GM12891 (cell line): ENCODE measurements at regions not wholly inside any gene's neighbourhood (a gene's known extent, or its start where the extent isn't known, plus 50 kb on each side); places are given as distances from the start of the nearest gene placed in this dataset.

Experiments used
- DNase-seq: peaks from one replicate; pipeline ENCODE4 v3.0.0; 2011; ENCODE audit warnings: low spot score; ENCODE audit not compliant: insufficient read length
- FAIRE-seq: peaks from 2 replicates; lab custom pipeline; 2011; peaks lifted over from hg19 to GRCh38; lab: Jason Lieb, UNC
- PAX5 ChIP-seq: IDR thresholded peaks from 2 replicates; pipeline ENCODE4 v1.6.1; 2011; ENCODE audit warnings: low read length, moderate library complexity, mild to moderate bottlenecking; ENCODE audit not compliant: insufficient read depth, severe bottlenecking
- POLR2A ChIP-seq: IDR thresholded peaks from 2 replicates; pipeline ENCODE4 v1.6.1; 2011; ENCODE audit warnings: low read depth, low read length, control low read depth
- POLR2AphosphoS5 ChIP-seq: IDR thresholded peaks from 2 replicates; pipeline ENCODE4 v1.6.1; 2011; ENCODE audit warnings: low read depth, low read length, control low read depth
- POU2F2 ChIP-seq: IDR thresholded peaks from 2 replicates; pipeline ENCODE4 v1.6.1; 2011; ENCODE audit warnings: low read depth, mild to moderate bottlenecking, control low read depth, low read length, moderate library complexity
- SPI1 ChIP-seq: IDR thresholded peaks from 2 replicates; pipeline ENCODE4 v1.6.1; 2011; ENCODE audit warnings: low read depth, low read length, control low read depth
- TAF1 ChIP-seq: IDR thresholded peaks from 2 replicates; pipeline ENCODE4 v1.6.1; 2011; ENCODE audit warnings: low read depth, low read length, control low read depth

DNA sequence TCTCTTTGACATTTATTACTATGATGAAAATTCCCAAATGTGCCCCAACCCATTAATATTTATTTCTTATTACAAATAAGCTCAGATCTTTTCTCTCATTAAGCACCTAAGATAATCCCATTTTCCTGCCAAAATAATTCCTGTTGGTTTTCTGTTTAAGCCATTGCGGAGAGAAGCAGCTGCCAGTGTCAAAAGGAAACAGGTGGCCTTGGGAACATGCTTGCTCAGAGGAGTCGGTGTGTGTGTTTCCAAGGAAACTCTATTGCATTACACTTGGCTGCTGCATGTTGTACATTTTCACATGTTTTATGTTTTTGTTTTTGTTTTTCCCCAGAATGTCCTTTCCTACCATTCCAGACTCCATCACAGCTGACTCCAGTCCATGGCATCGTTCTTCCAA is 56.4 kb downstream of the CD24 start:
- no peak for TF ChIP-seq PAX5
- TF ChIP-seq POLR2A: no peak
- no peak for TF ChIP-seq SPI1
- TF ChIP-seq POU2F2: no peak
- no peak for TF ChIP-seq TAF1
- TF ChIP-seq POLR2AphosphoS5: no peak
- FAIRE-seq (no peak), DNase-seq (no peak)

GRCh38 chr6:106916891-106917290 is 57.6 kb downstream of the CD24 start:
- TF ChIP-seq TAF1: no peak
- DNase-seq (no peak), FAIRE-seq (no peak)

DNA sequence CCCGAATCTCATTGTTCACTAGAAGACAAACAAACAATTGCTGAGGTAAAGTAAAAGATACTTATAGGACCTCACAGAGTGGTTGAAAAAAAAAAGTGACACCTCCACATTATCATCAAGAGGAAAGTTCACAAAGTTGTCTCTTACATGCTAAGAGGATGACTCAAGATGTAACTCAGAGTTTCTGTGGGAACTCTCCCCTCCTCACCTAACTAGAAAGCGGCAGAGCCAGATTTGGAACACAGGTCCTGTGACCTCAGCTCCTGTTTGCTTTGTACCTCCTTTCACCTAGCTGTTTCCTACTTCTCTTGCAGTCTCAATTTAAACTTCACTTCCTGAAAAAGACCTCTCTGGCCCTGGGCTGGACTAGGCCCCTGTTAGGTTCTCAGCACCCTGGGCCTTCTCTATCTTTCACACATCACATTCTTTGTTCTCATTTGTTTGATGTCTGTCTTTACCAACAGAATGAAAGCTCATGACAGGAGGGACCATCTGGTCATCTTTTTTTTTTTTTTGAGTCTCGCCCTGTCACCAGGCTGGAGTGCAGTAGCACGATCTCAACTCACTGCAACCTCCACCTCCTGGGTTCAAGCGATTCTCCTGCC is 60.8 kb downstream of the CD24 start:
- FAIRE-seq (no peak), DNase-seq (peak; percentile 5)
- no peak for TF ChIP-seq POU2F2
- peak; percentile 48 for TF ChIP-seq SPI1
- TF ChIP-seq TAF1: no peak
- TF ChIP-seq PAX5: no peak

- FAIRE-seq (no peak), DNase-seq (no peak)
- no peak for TF ChIP-seq PAX5
- TF ChIP-seq SPI1: no peak
- TF ChIP-seq TAF1: no peak
- no peak for TF ChIP-seq POLR2AphosphoS5
- no peak for TF ChIP-seq POU2F2
- no peak for TF ChIP-seq POLR2A
These were observed 61.4 kb downstream of the CD24 start for GRCh38 chr6:106913111-106913510.

GRCh38 chr6:106912091-106912490 is 62.4 kb downstream of the CD24 start:
- TF ChIP-seq TAF1: no peak
- no peak for TF ChIP-seq SPI1
- no peak for TF ChIP-seq POLR2AphosphoS5
- no peak for TF ChIP-seq PAX5
- DNase-seq: no peak
- no peak for FAIRE-seq

DNA sequence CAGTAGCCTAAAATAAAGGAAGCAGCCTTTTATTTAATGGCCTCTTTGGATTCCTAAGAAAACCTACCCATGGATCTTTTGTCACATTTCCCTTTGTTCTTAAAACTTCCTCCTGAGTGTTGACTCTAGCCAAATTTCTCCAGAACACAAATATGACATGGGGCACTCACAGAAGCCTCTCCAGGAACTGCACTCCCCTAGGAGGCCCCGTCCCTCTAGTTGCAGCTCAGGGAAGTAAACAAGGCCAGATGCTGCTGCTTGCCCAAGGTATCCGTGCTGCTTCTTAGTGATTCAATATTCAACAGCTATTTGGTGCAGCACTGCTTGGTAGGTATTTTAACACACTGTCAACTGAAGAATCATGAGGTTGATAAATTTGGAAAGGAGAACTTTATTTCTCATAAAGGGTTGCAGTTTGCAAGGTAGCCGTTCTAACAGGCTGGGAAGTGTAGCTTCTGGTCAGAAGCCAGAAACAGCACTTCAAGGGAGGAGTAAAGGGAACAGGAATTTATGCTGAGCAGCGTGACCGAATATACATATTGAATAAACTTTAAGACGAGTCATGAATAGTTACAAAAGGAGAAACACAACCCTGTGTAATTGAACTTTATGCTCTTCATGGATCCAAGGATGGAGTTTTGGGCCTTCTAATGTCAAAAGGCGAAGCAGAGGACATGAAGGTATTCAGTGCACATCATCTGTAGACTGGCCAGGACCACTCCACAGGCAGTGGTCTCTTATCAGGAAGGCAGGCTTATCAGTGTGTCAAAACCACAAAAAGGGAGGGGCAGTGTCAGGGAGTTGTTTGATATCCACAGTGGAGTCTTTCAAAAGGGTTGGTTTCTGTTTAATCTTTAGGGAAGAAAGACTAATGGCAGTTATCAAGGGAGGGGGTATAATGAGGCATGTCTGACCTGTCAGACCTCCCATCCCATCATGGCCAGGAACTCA is 63.3 kb downstream of the CD24 start:
- DNase-seq: no peak
- TF ChIP-seq POLR2A (no peak), POLR2AphosphoS5 (no peak), PAX5 (no peak), TAF1 (no peak), SPI1 (no peak), POU2F2 (no peak)
- no peak for FAIRE-seq

- FAIRE-seq: no peak
- DNase-seq: no peak
- TF ChIP-seq POLR2A (no peak), POU2F2 (no peak), SPI1 (no peak), POLR2AphosphoS5 (no peak), TAF1 (no peak), PAX5 (no peak)
These were observed 66.1 kb downstream of the CD24 start for GRCh38 chr6:106908386-106908840.

DNA sequence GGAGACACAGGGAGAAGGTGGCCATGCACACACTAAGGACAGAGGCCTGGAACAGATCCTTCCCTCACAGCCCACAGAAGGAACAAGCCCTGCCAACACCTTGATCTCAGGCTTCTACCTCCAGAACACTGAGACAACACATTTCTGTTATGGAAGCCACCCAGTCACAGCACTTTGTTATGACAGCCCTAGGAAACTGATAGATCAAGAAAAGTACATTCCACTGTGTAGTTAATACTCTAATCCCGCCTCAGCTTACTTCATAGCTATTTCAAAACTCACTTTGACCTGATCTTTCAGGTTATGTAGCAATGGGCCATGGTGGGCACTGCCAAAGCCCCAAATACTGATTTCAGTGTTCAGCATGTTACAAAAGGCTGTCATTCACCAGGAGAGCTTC is 66.8 kb downstream of the CD24 start:
- FAIRE-seq (no peak), DNase-seq (no peak)
- no peak for TF ChIP-seq PAX5
- TF ChIP-seq POLR2AphosphoS5: no peak
- TF ChIP-seq SPI1: no peak

DNA sequence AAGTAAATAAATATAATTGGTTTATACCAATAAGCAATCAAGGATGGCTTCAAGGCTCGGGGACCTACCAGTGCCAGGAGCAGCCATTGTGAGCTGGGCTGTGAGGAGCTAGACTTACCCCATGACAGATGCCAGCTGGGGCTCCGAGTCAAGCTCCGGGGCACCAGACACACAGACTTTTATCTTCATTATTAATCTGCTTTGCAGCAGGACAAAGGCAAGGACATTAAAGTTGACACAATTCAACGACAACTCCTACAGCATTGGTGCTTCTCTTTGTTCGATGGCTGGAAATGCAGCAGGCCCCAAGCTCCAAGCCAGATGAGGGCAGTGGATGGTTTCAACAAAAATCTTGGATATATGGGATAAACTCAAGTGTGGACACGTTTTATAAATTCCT is 68.3 kb downstream of the CD24 start:
- DNase-seq: no peak
- TF ChIP-seq TAF1 (no peak), POLR2A (no peak), PAX5 (no peak), POLR2AphosphoS5 (no peak), SPI1 (no peak), POU2F2 (no peak)
- FAIRE-seq: no peak

DNA sequence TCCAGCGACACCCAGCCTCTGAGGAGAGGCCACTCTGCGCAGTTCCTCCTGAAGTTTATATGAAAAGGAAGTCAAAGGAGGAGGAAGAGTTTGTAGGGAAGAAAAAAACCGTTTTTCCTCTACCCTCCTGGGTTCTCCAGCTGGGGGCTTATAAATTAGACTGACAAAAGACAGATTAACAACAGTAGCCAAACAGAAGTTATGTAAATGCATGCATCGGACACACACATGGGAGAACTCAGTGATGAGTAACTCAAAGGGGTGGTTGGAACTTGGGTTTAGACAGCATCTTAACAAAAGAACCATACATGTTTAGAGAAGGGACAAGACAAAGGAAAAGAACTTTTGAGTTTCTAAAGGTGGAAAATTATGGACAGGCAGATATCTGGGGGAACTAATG is 71.2 kb downstream of the CD24 start:
- TF ChIP-seq POU2F2 (no peak), PAX5 (no peak), SPI1 (no peak), POLR2AphosphoS5 (no peak), POLR2A (no peak), TAF1 (no peak)
- no peak for FAIRE-seq
- no peak for DNase-seq

DNA sequence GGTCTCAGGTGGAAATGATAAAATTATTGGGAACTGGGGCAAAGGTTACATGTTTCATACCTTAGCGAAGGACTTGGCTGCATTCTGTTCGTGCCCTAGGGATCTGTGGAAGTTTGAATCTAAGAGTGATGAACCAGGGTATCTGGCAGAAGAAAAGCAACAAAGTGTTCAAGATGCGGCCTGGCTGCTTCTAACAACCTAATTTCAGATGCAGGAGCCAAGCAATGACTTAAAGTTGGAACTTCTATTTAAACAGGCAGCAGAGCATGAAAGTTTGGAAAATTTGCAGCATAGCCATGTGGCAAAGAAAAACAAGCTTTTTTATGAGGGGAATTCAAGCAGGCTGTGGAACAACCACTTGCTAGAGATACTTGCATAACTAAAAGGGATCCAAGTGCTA is 73.5 kb downstream of the CD24 start:
- DNase-seq (no peak), FAIRE-seq (no peak)
- TF ChIP-seq SPI1: no peak
- TF ChIP-seq POU2F2: no peak
- no peak for TF ChIP-seq POLR2A
- no peak for TF ChIP-seq POLR2AphosphoS5
- TF ChIP-seq TAF1: no peak
- TF ChIP-seq PAX5: no peak
